H9 (cell line): ENCODE measurements at regions not wholly inside any gene's neighbourhood (a gene's known extent, or its start where the extent isn't known, plus 50 kb on each side); places are given as distances from the start of the nearest gene placed in this dataset.

Experiments used
- DNase-seq: peaks from one replicate; pipeline ENCODE4 v3.0.0-alpha.2; 2017
- H2AFZ ChIP-seq: one replicate; pipeline ENCODE4 v1.6.1; 2013; ENCODE audit warnings: mild to moderate bottlenecking, low read length, control low read depth, moderate library complexity
- H2AK5ac ChIP-seq: 2 replicates; pipeline ENCODE4 v1.6.1; 2013; ENCODE audit warnings: low read length, control low read depth, mixed read lengths; ENCODE audit not compliant: insufficient read length
- H2BK120ac ChIP-seq: one replicate; pipeline ENCODE4 v1.6.1; 2013; ENCODE audit warnings: low read depth, mild to moderate bottlenecking, low read length, control low read depth, inconsistent platforms; ENCODE audit not compliant: poor library complexity, severe bottlenecking
- H2BK12ac ChIP-seq: 2 replicates; pipeline ENCODE4 v1.6.1; 2013; ENCODE audit warnings: low read length, control low read depth, mixed read lengths, low read depth; ENCODE audit not compliant: insufficient read length
- H2BK15ac ChIP-seq: 2 replicates; pipeline ENCODE4 v1.6.1; 2013; ENCODE audit warnings: low read depth, low read length, control low read depth
- H2BK20ac ChIP-seq: one replicate; pipeline ENCODE4 v1.6.1; 2013; ENCODE audit warnings: low read depth, mild to moderate bottlenecking, low read length, control low read depth, inconsistent platforms; ENCODE audit not compliant: poor library complexity, severe bottlenecking
- H2BK5ac ChIP-seq: 2 replicates; pipeline ENCODE4 v1.6.1; 2013; ENCODE audit warnings: low read length, control low read depth, mixed read lengths; ENCODE audit not compliant: insufficient read length
- H3K14ac ChIP-seq: 2 replicates; pipeline ENCODE4 v1.6.1; 2013; ENCODE audit warnings: low read length, control low read depth; ENCODE audit not compliant: insufficient read depth
- H3K18ac ChIP-seq: 2 replicates; pipeline ENCODE4 v1.6.1; 2013; ENCODE audit warnings: low read depth, mild to moderate bottlenecking, mixed read lengths, low read length, control low read depth; ENCODE audit not compliant: insufficient read length
- H3K23ac ChIP-seq: 2 replicates; pipeline ENCODE4 v1.6.1; 2013; ENCODE audit warnings: low read length, control low read depth, mixed read lengths, low read depth; ENCODE audit not compliant: insufficient read length
- H3K23me2 ChIP-seq: 2 replicates; pipeline ENCODE4 v1.6.1; 2013; ENCODE audit warnings: low read depth, mild to moderate bottlenecking, mixed read lengths, low read length, control low read depth; ENCODE audit not compliant: insufficient read length, poor library complexity, severe bottlenecking
- H3K27ac ChIP-seq: 2 replicates; pipeline ENCODE4 v1.5.1; 2013; ENCODE audit warnings: low read length, control low read depth, mixed read lengths, low read depth; ENCODE audit not compliant: insufficient read length
- H3K27me3 ChIP-seq: 2 replicates; pipeline ENCODE4 v1.6.1; 2013; ENCODE audit warnings: low read length, control low read depth, inconsistent platforms; ENCODE audit not compliant: insufficient read depth
- H3K4ac ChIP-seq: 2 replicates; pipeline ENCODE4 v1.6.1; 2013; ENCODE audit warnings: low read depth, mild to moderate bottlenecking, control low read depth, inconsistent platforms, low read length, moderate library complexity
- H3K4me1 ChIP-seq: 2 replicates; pipeline ENCODE4 v1.6.1; 2013; ENCODE audit warnings: low read length, control low read depth, inconsistent platforms; ENCODE audit not compliant: insufficient read depth
- H3K4me2 ChIP-seq: 2 replicates; pipeline ENCODE4 v1.6.1; 2013; ENCODE audit warnings: low read length, control low read depth, mixed read lengths; ENCODE audit not compliant: insufficient read length, insufficient read depth
- H3K56ac ChIP-seq: 2 replicates; pipeline ENCODE4 v1.6.1; 2013; ENCODE audit warnings: low read depth, mild to moderate bottlenecking, mixed read lengths, low read length, control low read depth; ENCODE audit not compliant: insufficient read length
- H3K79me1 ChIP-seq: 2 replicates; pipeline ENCODE4 v1.6.1; 2013; ENCODE audit warnings: low read depth, mild to moderate bottlenecking, moderate library complexity, low read length, control low read depth, inconsistent platforms; ENCODE audit not compliant: insufficient read depth, poor library complexity, severe bottlenecking
- H3K79me2 ChIP-seq: 2 replicates; pipeline ENCODE4 v1.6.1; 2013; ENCODE audit warnings: low read length, control low read depth, inconsistent platforms; ENCODE audit not compliant: insufficient read depth
- H3K9ac ChIP-seq: 2 replicates; pipeline ENCODE4 v1.6.1; 2013; ENCODE audit warnings: low read length, control low read depth, mixed read lengths; ENCODE audit not compliant: insufficient read length; ENCODE audit errors: extremely low read depth
- H3K9me3 ChIP-seq: one replicate; pipeline ENCODE4 v1.6.1; 2013; ENCODE audit warnings: low read depth, low read length, inconsistent platforms; ENCODE audit not compliant: control insufficient read depth
- H3T11ph ChIP-seq: one replicate; pipeline ENCODE4 v1.6.1; 2013; ENCODE audit warnings: mild to moderate bottlenecking, low read length, control low read depth, inconsistent platforms
- H4K20me1 ChIP-seq: one replicate; pipeline ENCODE4 v1.6.1; 2013; ENCODE audit not compliant: control insufficient read depth, insufficient read length, insufficient read depth
- H4K5ac ChIP-seq: 2 replicates; pipeline ENCODE4 v1.6.1; 2013; ENCODE audit warnings: low read depth, mild to moderate bottlenecking, mixed read lengths, low read length, control low read depth; ENCODE audit not compliant: insufficient read length
- H4K8ac ChIP-seq: replicated peaks from 2 replicates; pipeline ENCODE4 v1.6.1; 2013; ENCODE audit warnings: low read length, control low read depth, mixed read lengths, low read depth; ENCODE audit not compliant: insufficient read length
- H4K91ac ChIP-seq: 2 replicates; pipeline ENCODE4 v1.6.1; 2013; ENCODE audit warnings: low read depth, mild to moderate bottlenecking, moderate library complexity, mixed read lengths, low read length, control low read depth; ENCODE audit not compliant: insufficient read length
- H3K27ac Mint-ChIP-seq, 3 experiments: 2 replicates in 2 of 3; 3 replicates in 1 of 3; pipeline ENCODE4 v1.8.0; 2020 to 2021; ENCODE audit warnings: mixed read lengths in 3 of 3, mild to moderate bottlenecking in 1 of 3, moderate library complexity in 1 of 3
- H3K27me3 Mint-ChIP-seq: 2 replicates; pipeline ENCODE4 v1.8.0; 2021; ENCODE audit warnings: low read depth, mild to moderate bottlenecking, moderate library complexity, mixed read lengths
- H3K36me3 Mint-ChIP-seq, 3 experiments: 2 replicates in 2 of 3; 3 replicates in 1 of 3; pipeline ENCODE4 v1.8.0; 2020 to 2021; ENCODE audit warnings: low read depth in 3 of 3, mixed read lengths in 3 of 3; ENCODE audit not compliant: insufficient read depth in 1 of 3
- H3K4me1 Mint-ChIP-seq, 2 experiments: 2 replicates each; pipeline ENCODE4 v1.8.0; 2020; ENCODE audit warnings: mixed read lengths in 2 of 2
- H3K4me3 Mint-ChIP-seq, 2 experiments: 2 replicates in 1 of 2; 3 replicates in 1 of 2; pipeline ENCODE4 v1.8.0; 2020 to 2021; ENCODE audit warnings: mild to moderate bottlenecking in 2 of 2, mixed read lengths in 2 of 2, moderate library complexity in 1 of 2
- H3K9me3 Mint-ChIP-seq, 2 experiments: 2 replicates in 1 of 2; 3 replicates in 1 of 2; pipeline ENCODE4 v1.8.0; 2020; ENCODE audit warnings: mild to moderate bottlenecking in 2 of 2, mixed read lengths in 2 of 2, moderate library complexity in 1 of 2
- CTCF ChIP-seq: fragments of 200-600 bp; sonication (generic); conservative IDR thresholded peaks from 3 replicates; pipeline ENCODE4 v1.8.0; 2021; ENCODE audit warnings: antibody characterized with exemption, mild to moderate bottlenecking
- WGBS: extraction: QIAGEN DNeasy Blood & Tissue Kit; methylation state at CpG from one replicate; pipeline ENCODE4 v1.1.7; 2013; ENCODE audit warnings: missing lambda C conversion rate, low lambda C conversion rate, mixed read lengths; ENCODE audit not compliant: insufficient read length; ENCODE audit errors: extremely low coverage; 5-methylcytosine and 5-hydroxymethylcytosine counted together

GRCh38 chr3:106826791-106827311, 550.4 kb upstream of the CCDC54 start:
- no peak for DNase-seq
- Histone ChIP-seq H2BK12ac (no peak overlapping the region), H3K79me2 (no peaks in the 10 kb centered on the region), H3K56ac (no peak overlapping the region), H2BK120ac (no peak overlapping the region), H3T11ph (peak overlapping the region; percentile 79), H3K4me2 (no peak overlapping the region), H4K5ac (no peak overlapping the region), H3K27ac (peak overlapping the region; percentile 72), H3K27me3 (no peaks in the 10 kb centered on the region), H3K79me1 (no peaks in the 10 kb centered on the region), H4K20me1 (no peaks in the 10 kb centered on the region), H3K9ac (no peak overlapping the region), H3K18ac (no peak overlapping the region), H3K23ac (no peak overlapping the region), H4K8ac (no peak overlapping the region), H3K4me1 (peaks cover 5% of the 10 kb centered on the region; the same call in 1 of the 2 replicates), H2BK15ac (no peak overlapping the region), H2AK5ac (no peak overlapping the region), H3K23me2 (no peaks in the 10 kb centered on the region), H2BK5ac (no peak overlapping the region), H3K14ac (no peak overlapping the region), H2AFZ (no peak overlapping the region), H2BK20ac (no peak overlapping the region), H3K4ac (no peak overlapping the region), H3K9me3 (peaks cover 1% of the 10 kb centered on the region), H4K91ac (no peak overlapping the region)
- H3K4me3 Mint-ChIP-seq, result no peak overlapping the region
- TF ChIP-seq CTCF, result no peak
- peak overlapping the region; percentile 80 to 97 (median 97); a peak in 6 of 7 replicates for H3K27ac Mint-ChIP-seq
- peaks cover 3 to 11% of the 10 kb centered on the region in 2 experiments for H3K9me3 Mint-ChIP-seq
- peaks cover 10 to 18% (median 14%) of the 10 kb centered on the region in 3 experiments for H3K36me3 Mint-ChIP-seq
- no CpG with 5 or more reads among the region's 4 CpGs for WGBS
- H3K4me1 Mint-ChIP-seq, result peaks cover 65 to 70% of the 10 kb centered on the region in 2 experiments
- H3K27me3 Mint-ChIP-seq, result no peaks in the 10 kb centered on the region
